HCT116 (cell line): ENCODE measurements at regions not wholly inside any gene's neighbourhood (a gene's known extent, or its start where the extent isn't known, plus 50 kb on each side); places are given as distances from the start of the nearest gene placed in this dataset.

Experiments
- CEBPB ChIP-seq: IDR thresholded peaks from 2 replicates; pipeline ENCODE4 v1.6.1; 2012; ENCODE audit warnings: low read depth
- CTCF ChIP-seq, 3 experiments: fragments of 200-600 bp in 1 of 3; sonication (generic) in 1 of 3; IDR thresholded peaks in 2 of 3; conservative IDR thresholded peaks in 1 of 3; 2 replicates each; pipeline ENCODE4 v1.5.1; 2012 to 2017; ENCODE audit warnings: low read depth in 2 of 3, low read length in 2 of 3, antibody characterized with exemption in 1 of 3, borderline replicate concordance in 1 of 3, control low read depth in 1 of 3, mild to moderate bottlenecking in 1 of 3, mixed read lengths in 1 of 3, mixed run types in 1 of 3, moderate library complexity in 1 of 3; ENCODE audit not compliant: insufficient read depth in 1 of 3
- ELF1 ChIP-seq: IDR thresholded peaks from 2 replicates; pipeline ENCODE4 v1.6.1; 2012; ENCODE audit warnings: low read depth, borderline replicate concordance
- EZH2 ChIP-seq: fragments of 200-600 bp; sonication (generic); IDR thresholded peaks from 2 replicates; pipeline ENCODE4 v1.6.1; 2017; ENCODE audit warnings: antibody characterized with exemption, mixed run types
- JUND ChIP-seq: IDR thresholded peaks from 2 replicates; pipeline ENCODE4 v1.6.1; 2012
- POLR2A ChIP-seq: IDR thresholded peaks from 2 replicates; pipeline ENCODE4 v1.7.0; 2011; ENCODE audit warnings: borderline replicate concordance; ENCODE audit not compliant: insufficient read depth, insufficient read length; ENCODE audit errors: extremely low read depth
- SP1 ChIP-seq: IDR thresholded peaks from 2 replicates; pipeline ENCODE4 v1.6.1; 2012; ENCODE audit warnings: low read depth
- TCF7L2 ChIP-seq: IDR thresholded peaks from 2 replicates; pipeline ENCODE4 v1.7.0; 2011; ENCODE audit warnings: borderline replicate concordance, inconsistent platforms; ENCODE audit not compliant: insufficient read depth, insufficient read length; ENCODE audit errors: extremely low read depth
- YY1 ChIP-seq: IDR thresholded peaks from 2 replicates; pipeline ENCODE4 v1.6.1; 2011; ENCODE audit warnings: low read length, low read depth, moderate library complexity, mild to moderate bottlenecking; ENCODE audit not compliant: insufficient replicate concordance; ENCODE audit errors: extremely low read depth
- TF ChIP-seq, protein P1 (sequence below): IDR thresholded peaks from 2 replicates; pipeline ENCODE4 v1.6.1; 2012
- TF ChIP-seq, protein P2 (sequence below): IDR thresholded peaks from 2 replicates; pipeline ENCODE4 v1.6.1; 2011; ENCODE audit warnings: mild to moderate bottlenecking, low read length, moderate library complexity; ENCODE audit not compliant: insufficient replicate concordance; ENCODE audit errors: extremely low read depth
- TF ChIP-seq, protein P3 (sequence below): IDR thresholded peaks from 2 replicates; pipeline ENCODE4 v1.6.1; 2012

GRCh38 chr3:59366218-59366617 is 316.4 kb upstream of the CFAP20DC start:
- TF ChIP-seq, protein P1, sequence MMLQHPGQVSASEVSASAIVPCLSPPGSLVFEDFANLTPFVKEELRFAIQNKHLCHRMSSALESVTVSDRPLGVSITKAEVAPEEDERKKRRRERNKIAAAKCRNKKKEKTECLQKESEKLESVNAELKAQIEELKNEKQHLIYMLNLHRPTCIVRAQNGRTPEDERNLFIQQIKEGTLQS: no peak
- TF ChIP-seq CTCF (IDR thresholded peaks at IDR 0.05 in 2 of 3, conservative IDR thresholded peaks at IDR 0.05 in 1 of 3; ENCODE audit: borderline replicate concordance in 1 of 3, insufficient read depth in 1 of 3, low read depth in 2 of 3, low read length in 2 of 3) (no peak), POLR2A (no peak), SP1 (no peak), TCF7L2 (no peak), EZH2 (no peak), CEBPB (no peak), YY1 (no peak), ELF1 (no peak), JUND (no peak)
- TF ChIP-seq, protein P2, sequence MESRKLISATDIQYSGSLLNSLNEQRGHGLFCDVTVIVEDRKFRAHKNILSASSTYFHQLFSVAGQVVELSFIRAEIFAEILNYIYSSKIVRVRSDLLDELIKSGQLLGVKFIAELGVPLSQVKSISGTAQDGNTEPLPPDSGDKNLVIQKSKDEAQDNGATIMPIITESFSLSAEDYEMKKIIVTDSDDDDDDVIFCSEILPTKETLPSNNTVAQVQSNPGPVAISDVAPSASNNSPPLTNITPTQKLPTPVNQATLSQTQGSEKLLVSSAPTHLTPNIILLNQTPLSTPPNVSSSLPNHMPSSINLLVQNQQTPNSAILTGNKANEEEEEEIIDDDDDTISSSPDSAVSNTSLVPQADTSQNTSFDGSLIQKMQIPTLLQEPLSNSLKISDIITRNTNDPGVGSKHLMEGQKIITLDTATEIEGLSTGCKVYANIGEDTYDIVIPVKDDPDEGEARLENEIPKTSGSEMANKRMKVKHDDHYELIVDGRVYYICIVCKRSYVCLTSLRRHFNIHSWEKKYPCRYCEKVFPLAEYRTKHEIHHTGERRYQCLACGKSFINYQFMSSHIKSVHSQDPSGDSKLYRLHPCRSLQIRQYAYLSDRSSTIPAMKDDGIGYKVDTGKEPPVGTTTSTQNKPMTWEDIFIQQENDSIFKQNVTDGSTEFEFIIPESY: no peak
- TF ChIP-seq, protein P3, sequence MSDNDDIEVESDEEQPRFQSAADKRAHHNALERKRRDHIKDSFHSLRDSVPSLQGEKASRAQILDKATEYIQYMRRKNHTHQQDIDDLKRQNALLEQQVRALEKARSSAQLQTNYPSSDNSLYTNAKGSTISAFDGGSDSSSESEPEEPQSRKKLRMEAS: no peak
